ENCODE measurements at regions not wholly inside any gene's neighbourhood (a gene's known extent, or its start where the extent isn't known, plus 50 kb on each side); places are given as distances from the start of the nearest gene placed in this dataset.
"Not testable (repeated sequence)": the region's sequence is repeated elsewhere in the genome, so short reads cannot be mapped to it uniquely, and the experiment has no call there.

DNA sequence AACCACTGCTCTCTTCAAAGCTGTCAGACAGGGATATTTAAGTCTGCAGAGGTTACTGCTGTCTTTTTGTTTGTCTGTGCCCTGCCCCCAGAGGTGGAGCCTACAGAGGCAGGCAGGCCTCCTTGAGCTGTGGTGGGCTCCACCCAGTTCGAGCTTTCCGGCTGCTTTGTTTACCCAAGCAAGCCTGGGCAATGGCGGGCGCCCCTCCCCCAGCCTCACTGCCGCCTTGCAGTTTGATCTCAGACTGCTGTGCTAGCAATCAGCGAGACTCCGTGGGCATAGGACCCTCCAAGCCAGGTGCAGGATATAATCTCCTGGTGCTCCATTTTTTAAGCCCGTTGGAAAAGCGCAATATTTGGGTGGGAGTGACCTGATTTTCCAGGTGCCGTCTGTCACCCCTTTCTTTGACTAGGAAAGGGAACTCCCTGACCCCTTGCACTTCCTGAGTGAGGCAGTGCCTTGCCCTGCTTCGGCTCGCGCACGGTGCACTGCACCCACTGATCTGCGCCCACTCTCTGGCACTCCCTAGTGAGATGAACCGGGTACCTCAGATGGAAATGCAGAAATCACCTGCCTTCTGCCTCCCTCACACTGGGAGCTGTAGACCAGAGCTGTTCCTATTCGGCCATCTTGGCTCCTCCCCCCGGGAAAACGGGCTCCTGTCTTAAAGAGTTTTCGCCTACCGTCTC, 758.3 kb upstream of the NXPH2 start:
- not testable (repeated sequence) for FAIRE-seq

DNA sequence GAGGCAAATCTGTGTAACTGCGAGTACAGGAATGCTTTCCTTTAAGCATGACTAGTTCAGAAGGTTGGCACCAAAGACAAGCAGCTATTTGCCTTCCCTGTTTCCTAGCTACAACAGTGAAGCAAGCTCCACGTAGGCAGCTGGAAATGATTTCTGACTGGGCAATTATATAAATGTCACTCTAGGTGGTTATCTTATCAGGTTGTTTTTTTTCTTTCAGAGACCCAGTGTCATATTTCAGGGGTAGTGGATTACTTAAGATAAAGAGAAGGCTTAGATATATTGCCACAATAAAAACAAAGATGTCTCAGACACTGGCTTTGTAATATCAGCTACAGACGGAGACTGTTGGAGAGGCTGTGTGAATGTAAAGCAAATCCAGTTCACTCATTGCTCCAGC, 748.9 kb upstream of the NXPH2 start:
- FAIRE-seq: no peak

DNA sequence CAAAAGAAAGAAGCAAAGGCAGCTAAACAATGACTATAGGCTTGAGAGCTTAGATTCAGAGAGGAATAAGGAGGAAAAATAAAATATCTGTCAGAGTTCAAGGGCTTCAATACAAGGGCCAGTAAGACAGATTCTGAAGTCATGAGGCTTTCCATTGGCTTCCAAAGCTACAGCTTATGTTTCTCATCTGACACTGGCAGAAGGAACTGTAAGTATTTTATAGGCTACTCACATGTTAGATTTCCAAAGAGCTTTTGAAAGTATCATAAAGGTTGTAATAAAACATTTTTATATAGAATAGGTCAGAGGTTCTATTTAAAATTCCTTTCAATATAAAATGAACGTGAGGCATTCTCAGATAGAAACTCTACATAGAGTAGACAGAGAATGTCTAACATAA, 746.6 kb upstream of the NXPH2 start:
- FAIRE-seq: no peak

DNA sequence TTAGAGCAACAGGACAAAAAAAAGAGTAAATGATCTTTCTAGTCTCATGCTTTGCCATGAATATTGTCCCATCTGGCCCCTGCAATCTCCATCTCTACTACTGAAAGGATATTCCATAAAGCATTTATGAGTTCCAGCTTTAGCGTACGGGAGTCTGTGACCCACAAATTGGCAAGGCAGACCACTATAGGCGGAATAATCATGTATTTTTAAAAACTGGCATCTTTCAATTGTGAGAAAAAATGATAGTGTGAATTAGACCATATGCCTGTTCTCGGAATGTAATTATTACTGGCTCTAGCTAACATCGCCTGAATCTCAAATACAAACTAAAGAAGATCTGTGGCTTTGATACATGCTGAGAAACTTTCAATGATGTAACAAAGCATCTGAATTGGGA, 738.1 kb upstream of the NXPH2 start:
- no peak for FAIRE-seq

DNA sequence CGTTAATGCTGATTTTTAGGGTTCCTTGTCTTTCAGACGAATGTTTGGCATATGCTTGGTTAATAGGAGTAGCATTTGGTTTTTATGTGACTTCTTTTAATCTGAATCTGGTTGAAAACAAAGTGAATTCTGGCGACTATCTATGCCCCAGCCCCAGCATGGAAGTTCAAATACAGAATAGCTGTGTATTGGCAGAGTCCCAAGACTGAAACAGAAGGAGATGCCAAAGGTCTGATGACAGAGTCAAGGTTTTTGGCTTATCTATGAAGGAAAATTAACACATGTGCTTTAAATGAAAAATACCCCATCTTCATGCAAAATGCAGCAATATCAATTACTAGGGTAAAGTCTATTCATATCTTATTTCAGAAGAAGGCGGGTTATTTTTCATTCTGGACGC, 734.8 kb upstream of the NXPH2 start:
- FAIRE-seq: no peak

DNA sequence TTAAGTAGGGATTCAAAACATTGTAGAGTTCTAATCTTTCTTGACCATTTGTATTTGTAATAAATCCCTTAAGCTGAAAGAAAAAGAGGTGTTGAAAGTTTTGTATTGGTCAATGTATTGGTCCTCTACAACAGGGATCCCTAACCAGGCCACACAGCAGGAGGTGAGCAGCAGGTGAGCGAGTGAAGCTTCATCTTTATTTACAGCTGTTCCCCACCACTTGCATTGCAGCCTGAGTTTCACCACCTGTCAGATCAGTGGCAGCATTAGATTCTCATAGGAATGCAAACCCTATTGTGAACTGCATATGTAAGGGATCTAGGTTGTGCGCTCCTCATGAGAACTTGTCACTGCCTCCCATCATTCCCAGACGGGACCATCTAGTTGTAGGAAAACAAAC, 715.7 kb upstream of the NXPH2 start:
- no peak for FAIRE-seq

DNA sequence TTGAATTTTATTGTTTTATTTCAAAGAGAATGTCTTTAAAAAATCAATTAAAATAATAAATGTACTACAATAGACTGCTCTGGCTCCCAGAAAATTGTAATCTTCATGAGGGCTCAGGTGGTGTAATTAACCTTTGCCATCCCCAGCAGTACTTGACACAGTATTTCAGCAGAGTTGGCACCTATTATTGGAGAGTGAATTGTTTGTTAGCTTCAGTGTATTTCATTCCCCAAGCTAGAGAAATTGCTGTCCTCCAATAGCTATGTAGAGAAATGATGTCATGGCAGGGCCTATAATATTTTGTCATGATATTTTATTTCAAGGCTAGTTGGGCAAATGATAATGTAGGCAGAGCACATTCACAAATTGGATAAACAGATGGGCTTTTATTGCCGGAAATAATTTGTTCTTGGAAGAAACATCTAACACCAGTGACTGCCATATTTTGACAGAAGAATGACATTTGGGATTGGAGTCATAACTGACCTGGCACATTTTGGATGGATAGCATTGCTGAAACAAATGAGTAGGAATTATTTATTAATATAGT, 712.0 kb upstream of the NXPH2 start:
- FAIRE-seq: no peak

DNA sequence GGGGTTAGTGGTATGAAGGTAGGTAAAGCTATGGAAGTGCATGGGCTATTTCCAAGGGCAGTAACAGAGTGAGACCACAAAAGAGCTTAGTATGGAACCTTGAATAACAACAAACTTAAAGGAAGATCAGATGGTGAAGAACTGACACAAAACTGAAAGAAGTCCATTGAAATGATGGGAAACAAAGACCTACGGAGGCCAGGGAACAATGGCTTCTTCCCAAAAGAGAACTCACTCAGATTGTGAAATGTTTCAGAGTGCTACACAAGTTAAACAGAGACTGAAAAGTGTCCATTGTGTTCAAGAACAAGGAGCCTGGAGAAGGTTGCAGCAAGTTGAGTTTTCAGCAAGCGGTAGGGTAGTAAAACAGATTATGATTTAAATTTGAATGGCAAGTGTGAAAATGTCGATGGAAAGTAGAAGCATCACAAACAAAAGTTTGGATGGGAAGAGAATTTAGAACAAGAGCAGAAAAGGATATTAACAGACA, 700.0 kb upstream of the NXPH2 start:
- FAIRE-seq: no peak

DNA sequence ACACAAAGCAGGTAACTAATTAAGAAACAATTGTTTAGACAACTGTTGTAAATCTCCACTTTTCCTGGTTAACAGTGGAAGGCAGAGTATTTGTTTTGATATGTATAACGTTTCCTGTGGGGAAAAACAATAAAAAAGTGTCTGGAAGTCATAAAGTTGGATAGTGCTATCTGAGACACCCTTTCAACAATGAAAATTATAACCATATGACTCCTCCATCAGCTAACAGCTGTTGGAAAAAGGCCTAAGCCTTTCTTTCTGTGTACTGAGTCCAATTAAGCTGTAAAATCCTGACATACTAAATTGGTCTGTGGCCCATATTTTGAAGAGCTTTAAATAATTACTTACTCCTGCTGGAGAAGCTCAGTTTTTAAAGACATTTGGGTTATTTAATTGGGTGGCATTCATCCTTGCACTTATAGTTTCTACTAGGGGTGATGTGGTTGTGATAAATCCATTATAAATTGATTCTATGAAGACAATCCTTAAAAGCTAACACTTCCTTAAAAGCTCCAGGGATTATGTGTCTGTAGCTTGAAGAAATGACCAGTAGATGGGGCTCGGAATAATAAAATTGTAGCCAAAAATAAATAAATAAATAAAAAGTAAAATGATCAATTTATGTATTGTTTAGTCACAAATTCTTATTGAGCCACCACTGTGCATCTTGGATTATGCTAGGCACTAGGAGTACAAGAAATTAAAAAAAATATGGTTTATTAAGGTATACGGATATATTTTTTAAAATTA, 698.1 kb upstream of the NXPH2 start:
- FAIRE-seq: no peak

DNA sequence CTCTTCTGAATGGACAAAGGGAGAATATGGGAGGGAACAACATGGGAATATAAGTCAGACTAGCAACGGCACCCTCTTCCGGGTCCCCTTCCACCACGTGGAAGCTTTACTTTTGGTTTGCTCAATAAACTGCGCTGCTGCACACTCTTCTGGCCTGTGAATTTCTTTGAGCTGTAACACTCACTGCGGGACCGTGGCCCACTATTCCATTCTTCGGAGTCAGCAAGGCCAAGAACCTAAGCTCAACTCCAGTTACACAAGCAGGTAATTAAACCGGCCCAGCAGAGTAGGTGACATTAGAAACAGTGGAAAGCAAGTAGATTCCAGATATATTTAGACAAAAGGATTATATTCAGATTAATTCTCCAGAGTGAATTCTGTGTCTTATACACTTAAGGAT, 697.4 kb upstream of the NXPH2 start:
- no peak for FAIRE-seq

DNA sequence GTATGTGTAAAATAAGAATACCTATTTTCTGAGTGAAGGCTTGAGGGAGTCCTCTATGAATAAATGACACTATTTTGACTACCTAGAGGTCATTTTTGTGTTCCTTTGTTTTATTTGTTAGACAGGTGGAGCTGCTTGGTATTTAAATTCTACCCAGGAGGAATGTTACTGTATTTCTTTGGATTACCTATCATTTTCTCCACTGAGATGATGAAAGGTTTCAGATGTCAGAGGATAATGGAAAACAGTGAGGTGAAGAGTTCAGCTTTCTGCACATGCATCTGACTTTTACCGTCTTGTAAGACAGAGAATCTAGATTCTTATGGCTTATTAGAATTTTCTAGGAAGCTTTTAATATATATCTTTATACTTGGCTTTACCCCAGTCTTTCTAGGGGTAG, 689.8 kb upstream of the NXPH2 start:
- FAIRE-seq: no peak

DNA sequence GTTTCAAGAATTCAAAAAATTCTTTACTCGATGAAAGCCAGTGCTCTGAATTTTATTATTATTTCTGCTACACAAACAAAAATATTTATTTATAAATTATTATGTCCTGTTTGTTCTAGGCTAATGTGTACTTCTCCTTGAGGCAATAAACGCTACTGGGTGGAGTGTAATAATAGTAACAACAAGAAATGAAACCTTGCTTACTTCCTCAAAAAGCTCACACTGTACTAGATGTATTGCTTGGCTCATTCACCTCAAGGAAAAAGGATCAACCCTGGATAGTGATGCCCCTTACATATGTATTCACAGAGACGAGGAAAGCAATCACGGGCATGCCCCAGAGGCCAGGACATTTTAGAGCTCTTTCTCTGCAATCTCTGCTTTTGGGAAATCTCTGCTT, 685.6 kb upstream of the NXPH2 start:
- no peak for FAIRE-seq

DNA sequence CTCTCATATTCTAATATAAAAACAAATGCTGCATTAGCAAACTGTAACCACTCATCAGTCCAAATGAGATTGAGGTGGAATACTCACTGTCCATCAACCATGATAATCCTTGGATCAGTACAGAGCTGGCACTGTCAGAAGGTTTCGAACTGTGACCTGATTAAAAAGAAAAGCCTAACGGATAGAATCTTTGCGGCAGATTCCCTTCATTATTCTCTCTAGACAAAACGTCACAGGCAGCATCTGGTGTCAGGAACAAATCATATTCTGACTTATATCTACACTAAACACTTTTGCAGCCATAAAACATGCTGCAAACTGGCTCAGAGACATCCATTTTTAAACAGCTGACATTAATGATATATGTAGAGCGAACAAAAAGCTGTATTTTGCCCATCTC, 677.7 kb upstream of the NXPH2 start:
- FAIRE-seq: no peak

DNA sequence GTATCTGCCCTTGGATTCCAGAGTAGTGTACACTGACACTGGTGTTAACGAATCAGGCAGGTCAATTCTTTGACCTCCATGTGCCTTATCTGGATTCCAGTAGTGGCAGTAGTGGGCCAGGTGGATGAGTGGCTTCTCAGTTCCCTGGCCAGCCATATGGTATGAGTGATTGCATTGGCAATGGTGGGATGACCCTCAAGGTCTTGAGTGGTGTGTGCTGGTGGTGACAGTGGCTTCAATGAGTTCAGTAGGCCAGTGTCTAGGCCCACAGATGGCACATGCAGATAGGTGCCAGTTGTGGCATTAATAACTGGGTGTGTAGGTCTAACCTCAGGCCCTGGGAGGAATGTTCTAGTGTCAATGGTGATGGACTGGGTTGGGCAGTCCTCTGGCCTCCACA, 674.1 kb upstream of the NXPH2 start:
- no peak for FAIRE-seq

DNA sequence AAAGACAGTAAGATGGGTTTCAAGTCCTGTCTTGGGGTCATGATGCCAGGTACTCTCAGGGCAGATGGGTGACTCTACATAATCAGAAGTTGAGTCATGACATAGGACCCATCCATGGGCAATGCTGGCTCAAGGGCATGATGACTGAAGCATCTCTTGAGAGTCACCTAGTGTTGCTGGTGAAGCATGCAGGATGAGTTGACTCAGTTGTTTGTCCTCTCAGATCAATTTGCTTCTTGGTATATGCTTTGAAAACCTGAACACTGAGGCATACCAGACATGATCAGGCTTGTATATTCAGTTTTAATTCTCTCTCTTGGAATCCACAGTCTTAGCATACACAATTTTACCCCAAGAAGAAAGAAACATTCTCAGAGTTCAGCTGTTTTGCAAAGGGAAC, 658.9 kb upstream of the NXPH2 start:
- no peak for FAIRE-seq

DNA sequence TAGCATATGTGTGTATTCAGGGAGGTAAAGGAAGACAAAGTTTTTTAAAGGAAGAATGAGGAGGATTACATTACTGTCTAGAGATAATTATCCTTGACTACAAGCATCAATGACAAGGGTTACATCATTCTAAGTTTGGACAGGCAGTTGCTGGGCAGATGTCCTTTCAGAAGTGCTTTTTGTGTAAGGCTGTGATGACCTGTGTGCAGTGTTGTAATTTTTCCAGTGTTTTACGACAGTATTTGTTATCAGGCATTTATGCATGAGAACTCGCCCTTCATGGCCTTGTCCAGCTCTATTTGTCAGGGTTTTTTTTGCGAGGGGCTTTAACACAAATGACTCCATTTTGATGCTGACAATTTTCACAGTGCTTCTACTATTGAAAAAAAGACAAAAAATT, 658.3 kb upstream of the NXPH2 start:
- no peak for FAIRE-seq

DNA sequence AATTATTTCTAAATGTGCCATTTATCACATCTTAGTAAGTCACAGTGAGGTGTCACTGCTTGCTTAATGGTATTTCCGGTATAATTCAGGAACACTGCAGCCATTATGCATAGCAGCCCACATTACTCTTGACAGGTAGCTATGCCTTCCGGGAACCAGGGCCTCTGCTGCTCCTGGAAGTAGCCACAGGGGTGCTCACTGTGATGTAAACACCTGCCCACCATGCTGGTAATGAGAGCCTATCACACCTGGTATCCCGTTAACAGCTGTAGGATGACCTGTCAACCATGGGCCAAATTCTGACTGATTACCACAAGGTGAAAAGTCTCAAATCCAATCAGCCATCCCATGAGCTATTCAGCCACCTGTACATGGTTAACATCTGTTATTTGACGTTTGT, 647.0 kb upstream of the NXPH2 start:
- FAIRE-seq: no peak

DNA sequence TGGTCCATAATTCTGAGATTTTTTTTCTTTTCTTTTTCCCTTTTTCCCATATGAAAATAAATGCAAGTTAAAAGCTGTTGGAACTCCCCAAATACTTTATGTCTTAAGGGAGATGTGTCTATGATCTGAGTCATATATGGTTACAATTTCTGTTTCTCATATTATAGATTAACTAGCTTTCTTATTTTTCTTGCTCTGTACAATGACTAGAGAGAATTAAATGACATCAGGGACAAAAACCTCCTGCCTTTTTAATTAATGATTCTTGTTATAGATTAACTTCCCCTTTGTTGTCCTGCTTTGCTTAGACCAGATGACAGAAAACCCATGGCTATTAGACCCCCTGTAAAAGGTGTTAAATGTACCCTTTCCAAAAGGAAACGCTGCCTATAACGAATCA, 643.9 kb upstream of the NXPH2 start:
- FAIRE-seq: no peak

DNA sequence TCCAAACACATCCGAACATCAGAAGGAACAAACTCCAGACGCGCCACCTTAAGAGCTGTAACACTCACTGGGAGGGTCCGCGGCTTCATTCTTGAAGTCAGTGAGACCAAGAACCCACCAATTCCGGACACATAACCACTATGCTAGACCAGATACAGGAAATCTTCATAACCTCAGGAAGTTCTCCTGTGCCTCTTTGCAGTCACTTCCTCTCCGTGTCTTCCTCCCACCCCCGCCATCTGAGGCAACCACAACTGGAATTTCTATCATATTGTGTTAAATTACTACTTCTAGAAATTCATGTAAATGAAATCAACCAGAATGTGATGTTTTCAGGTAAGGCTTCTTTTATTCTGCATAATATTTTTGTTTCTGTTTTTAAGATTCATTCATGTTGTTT, 631.0 kb upstream of the NXPH2 start:
- no peak for FAIRE-seq

DNA sequence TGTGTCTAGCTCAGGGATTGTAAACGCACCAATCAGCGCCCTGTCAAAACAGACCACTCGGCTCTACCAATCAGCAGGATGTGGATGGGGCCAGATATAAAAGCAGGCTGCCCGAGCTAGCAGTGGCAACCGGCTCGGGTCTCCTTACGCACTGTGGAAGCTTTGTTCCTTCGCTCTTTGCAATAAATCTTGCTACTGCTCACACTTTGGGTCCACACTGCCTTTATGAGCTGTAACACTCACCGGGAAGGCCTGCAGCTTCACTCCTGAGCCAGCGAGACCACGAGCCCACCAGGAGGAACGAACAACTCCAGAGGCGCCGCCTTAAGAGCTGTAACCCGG, 630.6 kb upstream of the NXPH2 start:
- not testable (repeated sequence) for FAIRE-seq

DNA sequence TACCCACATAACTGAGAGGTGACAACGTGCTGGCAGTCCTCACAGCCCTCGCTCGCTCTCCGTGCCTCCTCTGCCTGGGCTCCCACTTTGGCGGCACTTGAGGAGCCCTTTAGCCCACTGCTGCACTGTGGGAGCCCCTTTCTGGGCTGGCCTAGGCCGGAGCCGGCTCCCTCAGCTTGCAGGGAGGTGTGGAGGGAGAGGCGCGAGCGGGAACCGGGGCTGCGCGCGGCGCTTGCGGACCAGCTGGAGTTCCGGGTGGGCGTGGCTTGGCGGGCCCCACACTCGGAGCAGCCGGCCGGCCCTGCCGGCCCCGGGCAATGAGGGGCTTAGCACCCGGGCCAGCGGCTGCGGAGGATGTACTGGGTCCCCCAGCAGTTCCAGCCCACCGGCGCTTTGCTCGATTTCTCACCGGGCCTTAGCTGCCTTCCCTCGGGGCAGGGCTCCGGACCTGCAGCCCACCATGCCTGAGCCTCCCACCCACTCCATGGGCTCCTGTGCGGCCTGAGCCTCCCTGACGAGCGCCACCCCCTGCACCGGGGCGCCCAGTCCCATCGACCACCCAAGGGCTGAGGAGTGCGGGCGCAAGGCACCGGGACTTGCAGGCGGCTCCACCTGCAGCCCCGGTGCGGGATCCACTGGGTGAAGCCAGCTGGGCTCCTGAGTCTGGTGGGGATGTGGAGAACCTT, 630.1 kb upstream of the NXPH2 start:
- not testable (repeated sequence) for FAIRE-seq

DNA sequence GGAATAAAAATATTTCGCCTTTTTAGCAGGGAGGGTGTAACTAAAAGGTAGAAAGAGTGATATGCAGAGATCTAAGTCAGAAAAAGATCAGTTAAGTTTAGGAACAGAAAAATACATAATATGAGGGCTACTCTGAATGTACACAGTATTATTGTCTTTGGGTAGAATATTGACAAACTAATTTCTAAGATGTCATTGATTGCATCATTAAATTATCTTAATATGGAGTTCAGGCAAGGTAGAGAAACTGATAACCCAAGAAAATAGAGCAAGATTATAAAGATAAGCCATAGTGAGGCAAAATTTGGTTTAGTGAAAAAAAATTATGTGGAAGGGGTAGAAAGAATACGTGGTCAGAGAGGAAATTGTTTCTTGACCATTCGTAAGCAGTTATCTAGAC, 629.0 kb upstream of the NXPH2 start:
- FAIRE-seq: no peak

DNA sequence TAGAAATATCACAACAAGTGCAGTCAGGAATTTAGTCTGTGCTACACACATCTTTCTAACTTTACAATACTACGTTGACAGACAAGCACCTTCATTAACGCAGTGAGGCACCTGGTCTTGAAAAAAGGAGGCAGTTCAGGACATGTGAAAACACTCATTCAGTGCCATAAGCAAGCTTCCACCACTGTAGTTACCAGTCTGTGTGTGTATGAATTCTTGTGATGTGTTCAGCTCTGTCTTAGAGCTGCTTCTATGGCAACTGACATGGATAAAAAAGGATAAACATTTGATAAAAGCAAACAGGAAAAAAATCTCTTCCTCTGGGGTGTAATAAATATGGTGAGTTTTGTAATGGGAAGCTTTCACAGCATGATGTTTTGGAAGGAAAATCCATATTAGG, 623.8 kb upstream of the NXPH2 start:
- no peak for FAIRE-seq

DNA sequence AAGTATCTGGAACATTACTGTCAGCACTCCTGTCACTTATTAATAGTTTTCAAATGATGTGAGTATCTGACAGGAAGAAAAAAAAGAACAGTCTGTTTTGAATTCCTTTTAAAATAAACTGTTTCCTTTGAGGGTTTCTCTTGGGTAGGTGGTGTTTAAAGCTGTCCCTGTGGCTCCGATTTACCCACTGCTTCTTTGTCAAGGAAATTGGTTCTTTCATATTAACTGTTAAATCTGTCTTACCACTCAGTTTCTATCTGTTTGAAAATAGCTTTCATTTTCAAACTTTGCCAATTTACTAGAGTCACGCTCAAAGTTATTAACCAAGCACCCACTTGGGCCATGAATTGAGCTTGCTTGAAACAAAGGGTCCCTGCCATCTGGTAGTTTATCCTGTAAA, 614.6 kb upstream of the NXPH2 start:
- no peak for FAIRE-seq
